CD14-positive monocyte (primary cell): ENCODE measurements at regions not wholly inside any gene's neighbourhood (a gene's known extent, or its start where the extent isn't known, plus 50 kb on each side); places are given as distances from the start of the nearest gene placed in this dataset.

Experiments used
- DNase-seq, 3 donors: peaks; one replicate each; pipeline ENCODE4 v3.0.0-alpha.2; 2011 to 2022
- H2AFZ ChIP-seq: 2 replicates; pipeline ENCODE4 v1.6.0; 2012; ENCODE audit warnings: mild to moderate bottlenecking, low read depth, low read length, inconsistent platforms; ENCODE audit not compliant: insufficient read depth, poor library complexity, severe bottlenecking
- H3K27ac ChIP-seq, 2 donors: 1 replicate in 1 of 2; 2 replicates in 1 of 2; pipeline ENCODE4 v1.5.1; 2012 to 2013; ENCODE audit warnings: low read length in 2 of 2, control low read depth in 1 of 2, inconsistent platforms in 1 of 2, low read depth in 1 of 2, mild to moderate bottlenecking in 1 of 2
- H3K27me3 ChIP-seq, 2 donors: one replicate each; pipeline versions ENCODE4 v1.6.0 to v1.6.1; 2011 to 2013; ENCODE audit warnings: low read length in 2 of 2; ENCODE audit not compliant: control insufficient read depth in 2 of 2, insufficient read depth in 2 of 2
- H3K36me3 ChIP-seq, 2 donors: replicated peaks in 1 of 2; 1 replicate in 1 of 2; 2 replicates in 1 of 2; pipeline versions ENCODE4 v1.5.1 to v1.6.1; 2012 to 2013; ENCODE audit warnings: low read length in 2 of 2, control low read depth in 1 of 2, inconsistent platforms in 1 of 2, mild to moderate bottlenecking in 1 of 2; ENCODE audit not compliant: insufficient read depth in 2 of 2, control insufficient read depth in 1 of 2
- H3K4me1 ChIP-seq, 2 donors: 1 replicate in 1 of 2; 2 replicates in 1 of 2; pipeline versions ENCODE4 v1.5.1 to v1.6.1; 2012 to 2013; ENCODE audit warnings: low read length in 2 of 2, control low read depth in 1 of 2, inconsistent platforms in 1 of 2, mild to moderate bottlenecking in 1 of 2, moderate library complexity in 1 of 2; ENCODE audit not compliant: insufficient read depth in 2 of 2, control insufficient read depth in 1 of 2
- H3K4me2 ChIP-seq: replicated peaks from 2 replicates; pipeline ENCODE3; 2012; ENCODE audit warnings: low read length, moderate library complexity, mild to moderate bottlenecking; ENCODE audit not compliant: poor library complexity, severe bottlenecking; ENCODE audit errors: extremely low read depth
- H3K4me3 ChIP-seq, 3 experiments: fragments of 200-600 bp in 1 of 3; sonication (generic) in 1 of 3; replicated peaks in 1 of 3; 1 replicate in 2 of 3; 2 replicates in 1 of 3; pipeline ENCODE4 v1.5.1; 2011 to 2013; ENCODE audit warnings: low read length in 3 of 3, mild to moderate bottlenecking in 3 of 3, control low read depth in 2 of 3, low read depth in 2 of 3, inconsistent platforms in 1 of 3, moderate library complexity in 1 of 3
- H3K79me2 ChIP-seq: 2 replicates; pipeline ENCODE4 v1.6.0; 2012; ENCODE audit warnings: mild to moderate bottlenecking, control low read depth, inconsistent platforms, low read length, moderate library complexity; ENCODE audit not compliant: insufficient read depth
- H3K9ac ChIP-seq: 2 replicates; pipeline ENCODE4 v1.6.0; 2017; ENCODE audit warnings: low read length, mild to moderate bottlenecking; ENCODE audit not compliant: insufficient read depth, poor library complexity, severe bottlenecking
- H3K9me3 ChIP-seq, 2 donors: replicated peaks in 1 of 2; 1 replicate in 1 of 2; 2 replicates in 1 of 2; pipeline versions ENCODE4 v1.5.1 to v1.6.1; 2012 to 2013; ENCODE audit warnings: low read length in 2 of 2, control low read depth in 1 of 2; ENCODE audit not compliant: control insufficient read depth in 1 of 2, insufficient read depth in 1 of 2
- H4K20me1 ChIP-seq: 2 replicates; pipeline ENCODE4 v1.6.0; 2012; ENCODE audit warnings: mild to moderate bottlenecking, low read length, control low read depth, moderate library complexity; ENCODE audit not compliant: insufficient read depth
- H3K27ac Mint-ChIP-seq, 7 donors: one replicate each; pipeline ENCODE4 v1.8.0; 2020; ENCODE audit warnings: mild to moderate bottlenecking in 7 of 7, mixed read lengths in 7 of 7, moderate library complexity in 6 of 7, inconsistent platforms in 2 of 7
- H3K27me3 Mint-ChIP-seq, 3 donors: one replicate each; pipeline ENCODE4 v1.8.0; 2021 to 2022; ENCODE audit warnings: low read depth in 3 of 3, mild to moderate bottlenecking in 3 of 3, mixed read lengths in 3 of 3, moderate library complexity in 3 of 3, inconsistent platforms in 1 of 3
- H3K36me3 Mint-ChIP-seq, 2 donors: one replicate each; pipeline ENCODE4 v1.8.0; 2020; ENCODE audit warnings: mixed read lengths in 2 of 2, inconsistent platforms in 1 of 2, mild to moderate bottlenecking in 1 of 2
- H3K4me1 Mint-ChIP-seq: one replicate; pipeline ENCODE4 v1.8.0; 2020; ENCODE audit warnings: mild to moderate bottlenecking, mixed read lengths
- H3K4me3 Mint-ChIP-seq, 2 donors: one replicate each; pipeline ENCODE4 v1.8.0; 2020; ENCODE audit warnings: mild to moderate bottlenecking in 2 of 2, mixed read lengths in 2 of 2, moderate library complexity in 1 of 2
- H3K9me3 Mint-ChIP-seq, 7 donors: one replicate each; pipeline ENCODE4 v1.8.0; 2020 to 2022; ENCODE audit warnings: mixed read lengths in 7 of 7, mild to moderate bottlenecking in 6 of 7, moderate library complexity in 6 of 7, inconsistent platforms in 2 of 7
- CTCF ChIP-seq: fragments of 200-600 bp; IDR thresholded peaks from one replicate; pipeline ENCODE4 v1.8.0; 2022; ENCODE audit warnings: antibody characterized with exemption, mild to moderate bottlenecking
- WGBS: methylation state at CpG from one replicate; pipeline ENCODE4 v1.1.5; 2013; ENCODE audit warnings: missing lambda C conversion rate; ENCODE audit not compliant: insufficient coverage; 5-methylcytosine and 5-hydroxymethylcytosine counted together
- intact Hi-C, 2 donors: fragments of 100-400 bp; cut with micrococcal nuclease; formaldehyde crosslinking; loops; one replicate each; pipeline versions ENCODE4 v1.15.0 to v1.15.1; 2023

- no peaks in the 10 kb centered on the region for H3K27me3 ChIP-seq
These were observed 391.3 kb downstream of the CMPK2 start for GRCh38 chr2:6474161-6475140.

More at GRCh38 chr2:6474161-6475140, 391.3 kb downstream of the CMPK2 start:
- no peak for TF ChIP-seq CTCF
- Histone ChIP-seq H3K27ac (no peak overlapping the region), H3K4me2 (no peak overlapping the region), H3K36me3 (no peaks in the 10 kb centered on the region), H3K4me1 (no peaks in the 10 kb centered on the region), H3K9ac (no peak overlapping the region), H3K9me3 (peaks cover 0 to 3% of the 10 kb centered on the region in 2 donors), H4K20me1 (no peaks in the 10 kb centered on the region), H2AFZ (no peak overlapping the region), H3K79me2 (no peaks in the 10 kb centered on the region), H3K4me3 (no peak overlapping the region)
- H3K4me3 Mint-ChIP-seq: no peak overlapping the region
- no peaks in the 10 kb centered on the region for H3K4me1 Mint-ChIP-seq
- H3K36me3 Mint-ChIP-seq: no peaks in the 10 kb centered on the region
- intact Hi-C loops: no loop called here
- H3K27me3 Mint-ChIP-seq: no peaks in the 10 kb centered on the region
- peaks cover 0 to 6% (median 4%) of the 10 kb centered on the region in 7 donors for H3K9me3 Mint-ChIP-seq
- WGBS: no CpG with 5 or more reads among the region's 4 CpGs
- H3K27ac Mint-ChIP-seq: no peak overlapping the region
- no peak for DNase-seq
